Naive thymus-derived CD4-positive, alpha-beta T cell (primary cell): ENCODE measurements at regions not wholly inside any gene's neighbourhood (a gene's known extent, or its start where the extent isn't known, plus 50 kb on each side); places are given as distances from the start of the nearest gene placed in this dataset.
A peak's percentile ranks its signal among the peaks of the same experiment; 100 is the strongest.
"Not testable (repeated sequence)": the region's sequence is repeated elsewhere in the genome, so short reads cannot be mapped to it uniquely, and the experiment has no call there.

ENCODE experiments used
- ATAC-seq: fragments of 150-1000 bp; cut with Tn5 transposase; 2 replicates; pipeline ENCODE4 v1.10.0; 2021; ENCODE audit warnings: mild to moderate bottlenecking, moderate library complexity
- CTCF ChIA-PET: fragments of 350-600 bp; sonication (Branson Sonifier 250); formaldehyde crosslinking; loops from one replicate; lab custom pipeline; 2021; ENCODE audit warnings: antibody characterized with exemption; lab: Charles Lee
- POLR2A ChIA-PET: fragments of 350-600 bp; sonication (Branson Sonifier 250); formaldehyde crosslinking; loops from one replicate; lab custom pipeline; 2021; ENCODE audit warnings: antibody characterized with exemption, inconsistent platforms; lab: Charles Lee
- DNase-seq, 9 donors: peaks; one replicate each; pipeline versions ENCODE4 v3.0.0 to v3.0.0-alpha.2; 2020 to 2022; ENCODE audit warnings: mixed read lengths in 1 of 9
- H3K27ac ChIP-seq: one replicate; pipeline ENCODE4 v1.7.0; 2013; ENCODE audit warnings: mild to moderate bottlenecking, low read depth, low read length, moderate library complexity
- H3K27me3 ChIP-seq, 2 donors: one replicate each; pipeline ENCODE4 v1.7.0; 2013; ENCODE audit warnings: low read length in 2 of 2, mild to moderate bottlenecking in 2 of 2, moderate library complexity in 2 of 2; ENCODE audit not compliant: control insufficient read depth in 2 of 2, insufficient read depth in 2 of 2
- H3K36me3 ChIP-seq, 3 experiments: 1 replicate in 2 of 3; 2 replicates in 1 of 3; pipeline ENCODE4 v1.7.0; 2013; ENCODE audit warnings: low read length in 3 of 3, mild to moderate bottlenecking in 3 of 3, moderate library complexity in 1 of 3; ENCODE audit not compliant: insufficient read depth in 3 of 3, control insufficient read depth in 2 of 3
- H3K4me1 ChIP-seq, 2 donors: one replicate each; pipeline ENCODE4 v1.7.0; 2013; ENCODE audit warnings: low read length in 2 of 2, mild to moderate bottlenecking in 2 of 2, moderate library complexity in 1 of 2; ENCODE audit not compliant: control insufficient read depth in 2 of 2, insufficient read depth in 2 of 2
- H3K4me3 ChIP-seq: 2 replicates; pipeline ENCODE4 v1.7.0; 2013; ENCODE audit warnings: mild to moderate bottlenecking, low read length
- H3K9me3 ChIP-seq, 3 experiments: 1 replicate in 2 of 3; 2 replicates in 1 of 3; pipeline ENCODE4 v1.7.0; 2013; ENCODE audit warnings: low read length in 3 of 3; ENCODE audit not compliant: control insufficient read depth in 2 of 3
- H3K27ac Mint-ChIP-seq, 9 donors: one replicate each; pipeline ENCODE4 v1.8.0; 2020 to 2022; ENCODE audit warnings: mixed read lengths in 9 of 9, mild to moderate bottlenecking in 8 of 9, moderate library complexity in 5 of 9, inconsistent platforms in 2 of 9
- H3K27me3 Mint-ChIP-seq, 5 donors: one replicate each; pipeline ENCODE4 v1.8.0; 2021 to 2022; ENCODE audit warnings: mixed read lengths in 5 of 5, mild to moderate bottlenecking in 1 of 5
- H3K36me3 Mint-ChIP-seq, 5 donors: one replicate each; pipeline ENCODE4 v1.8.0; 2020 to 2022; ENCODE audit warnings: mixed read lengths in 5 of 5, mild to moderate bottlenecking in 3 of 5, inconsistent platforms in 1 of 5
- H3K4me1 Mint-ChIP-seq, 7 donors: one replicate each; pipeline ENCODE4 v1.8.0; 2020 to 2022; ENCODE audit warnings: mixed read lengths in 7 of 7, mild to moderate bottlenecking in 3 of 7, inconsistent platforms in 1 of 7
- H3K4me3 Mint-ChIP-seq, 10 donors: one replicate each; pipeline ENCODE4 v1.8.0; 2020 to 2022; ENCODE audit warnings: mild to moderate bottlenecking in 10 of 10, mixed read lengths in 10 of 10, moderate library complexity in 6 of 10, inconsistent platforms in 2 of 10
- H3K9me3 Mint-ChIP-seq, 11 donors: one replicate each; pipeline ENCODE4 v1.8.0; 2020 to 2022; ENCODE audit warnings: mixed read lengths in 11 of 11, mild to moderate bottlenecking in 4 of 11, inconsistent platforms in 1 of 11, moderate library complexity in 1 of 11
- intact Hi-C, 2 donors: fragments of 100-400 bp; cut with micrococcal nuclease; formaldehyde crosslinking; loops; one replicate each; pipeline ENCODE4 v1.15.1; 2023

DNA sequence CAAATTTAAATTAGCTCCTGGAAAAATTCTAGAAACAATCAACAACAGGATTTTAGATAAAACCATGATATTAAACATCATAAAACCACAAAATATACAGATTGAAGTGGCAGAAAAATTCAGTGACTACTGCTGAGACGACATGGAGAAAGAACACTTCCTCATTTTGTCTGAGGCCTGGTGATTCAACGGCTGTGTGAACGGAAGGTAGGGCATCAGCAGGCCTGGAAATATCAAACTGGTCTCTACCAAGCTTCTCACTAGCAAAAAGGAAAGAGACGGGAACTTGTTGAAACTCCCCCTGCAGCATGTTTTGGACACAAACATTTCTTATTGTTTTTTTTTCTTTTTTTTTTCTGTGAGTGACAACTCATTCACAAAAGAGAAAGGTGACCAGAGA, 58.0 kb upstream of the AHI1 start:
- H3K27ac Mint-ChIP-seq: no peak overlapping the region
- H3K36me3 Mint-ChIP-seq: peaks cover 0 to 43% (median 0%) of the 10 kb centered on the region in 5 donors
- H3K4me3 Mint-ChIP-seq: no peak overlapping the region
- peak; percentile 63 for ATAC-seq
- H3K4me1 ChIP-seq: no peaks in the 10 kb centered on the region
- H3K27ac ChIP-seq: no peak overlapping the region
- no peak overlapping the region for H3K4me3 ChIP-seq
- peaks cover 0 to 37% (median 0%) of the 10 kb centered on the region in 7 donors for H3K4me1 Mint-ChIP-seq
- ChIA-PET POLR2A (no interaction called here), CTCF (interaction anchor here (1.1 kb wide), 1 partner anchor 217 kb away, joined by 3 read pairs; no protein-coding TSS in a partner anchor)
- peaks cover 0 to 13% (median 0%) of the 10 kb centered on the region in 11 donors for H3K9me3 Mint-ChIP-seq
- H3K27me3 Mint-ChIP-seq: peaks cover 0 to 11% (median 0%) of the 10 kb centered on the region in 5 donors
- H3K27me3 ChIP-seq: no peaks in the 10 kb centered on the region
- H3K9me3 ChIP-seq: no peaks in the 10 kb centered on the region
- no peak for DNase-seq
- intact Hi-C loops: no loop called here
- H3K36me3 ChIP-seq: no peaks in the 10 kb centered on the region

DNA sequence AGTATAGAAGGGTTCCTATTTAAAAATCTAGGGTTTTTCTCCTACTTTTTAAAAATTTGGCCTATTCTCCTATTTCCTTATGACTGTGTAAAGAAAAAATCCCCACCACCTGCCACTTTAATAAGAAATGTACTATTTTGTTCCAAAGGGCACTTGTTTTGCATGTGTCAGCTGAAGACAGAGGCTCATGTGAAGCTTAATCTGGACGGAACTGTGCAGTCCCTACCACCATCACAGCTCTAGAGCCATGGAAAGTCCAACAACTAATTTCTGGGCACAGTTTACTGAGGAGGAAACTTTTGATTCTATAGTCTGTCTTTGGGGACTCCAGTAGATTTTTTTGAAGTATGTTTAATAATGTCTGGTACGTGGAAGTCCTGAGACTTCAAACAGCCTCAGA, 60.0 kb upstream of the AHI1 start:
- Mint-ChIP-seq H3K9me3 (peaks cover 0 to 25% (median 0%) of the 10 kb centered on the region in 11 donors), H3K27me3 (peaks cover 0 to 6% (median 0%) of the 10 kb centered on the region in 5 donors), H3K4me3 (no peak overlapping the region), H3K4me1 (peaks cover 0 to 55% (median 0%) of the 10 kb centered on the region in 7 donors), H3K27ac (no peak overlapping the region), H3K36me3 (peaks cover 0 to 57% (median 0%) of the 10 kb centered on the region in 5 donors)
- CTCF ChIA-PET: no interaction called here
- no peak overlapping the region for H3K27ac ChIP-seq
- intact Hi-C loops: loop anchor here in 1 of 2 donors (2.0 kb wide), 1 partner anchor 19 kb away; no protein-coding TSS in a partner anchor
- POLR2A ChIA-PET: interaction anchor here (0.6 kb wide), 1 partner anchor 12 kb away, joined by 3 read pairs; no protein-coding TSS in a partner anchor
- H3K9me3 ChIP-seq: no peaks in the 10 kb centered on the region
- no peaks in the 10 kb centered on the region for H3K27me3 ChIP-seq
- no peaks in the 10 kb centered on the region for H3K36me3 ChIP-seq
- ATAC-seq: no peak
- no peak for DNase-seq
- H3K4me3 ChIP-seq: no peak overlapping the region
- H3K4me1 ChIP-seq: no peaks in the 10 kb centered on the region

DNA sequence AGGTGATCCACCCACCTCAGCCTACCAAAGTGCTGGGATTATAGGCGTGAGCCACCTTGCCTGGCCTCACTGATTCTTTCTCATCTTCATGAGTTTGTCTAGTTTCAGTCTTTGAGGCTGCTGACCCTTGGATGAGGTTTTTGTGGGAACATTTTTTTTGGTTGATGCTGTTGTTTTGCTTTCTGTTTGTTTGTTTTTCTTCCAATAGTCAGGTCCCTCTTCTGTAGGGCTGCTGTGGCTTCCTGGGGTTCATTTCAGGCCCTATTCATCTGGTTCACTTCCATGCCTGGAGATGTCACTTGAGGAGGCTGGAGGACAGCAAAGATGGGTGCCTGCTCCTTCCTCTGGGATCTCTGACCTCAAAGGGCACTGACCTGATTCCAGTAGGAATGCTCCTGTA, 68.1 kb upstream of the AHI1 start:
- H3K27ac ChIP-seq, POLR2A ChIA-PET, CTCF ChIA-PET, DNase-seq, H3K9me3 ChIP-seq, H3K27me3 Mint-ChIP-seq, H3K36me3 ChIP-seq, ATAC-seq, H3K4me3 ChIP-seq, H3K4me1 ChIP-seq, H3K27me3 ChIP-seq: not testable (repeated sequence)
- Mint-ChIP-seq H3K4me3 (peak overlapping the region in 1 of 10 donors; percentile 61), H3K27ac (peak overlapping the region in 1 of 9 donors; percentile 89), H3K4me1 (peaks cover 0 to 90% (median 7%) of the 10 kb centered on the region in 7 donors), H3K9me3 (peaks cover 0 to 32% (median 0%) of the 10 kb centered on the region in 11 donors), H3K36me3 (peaks cover 0 to 58% (median 0%) of the 10 kb centered on the region in 5 donors)
- intact Hi-C loops: loop anchor here in 1 of 2 donors (1.0 to 5.0 kb wide), 3 partner anchors 21 to 722 kb away; partner anchors contain the start of genes AHI1 and BCLAF1

DNA sequence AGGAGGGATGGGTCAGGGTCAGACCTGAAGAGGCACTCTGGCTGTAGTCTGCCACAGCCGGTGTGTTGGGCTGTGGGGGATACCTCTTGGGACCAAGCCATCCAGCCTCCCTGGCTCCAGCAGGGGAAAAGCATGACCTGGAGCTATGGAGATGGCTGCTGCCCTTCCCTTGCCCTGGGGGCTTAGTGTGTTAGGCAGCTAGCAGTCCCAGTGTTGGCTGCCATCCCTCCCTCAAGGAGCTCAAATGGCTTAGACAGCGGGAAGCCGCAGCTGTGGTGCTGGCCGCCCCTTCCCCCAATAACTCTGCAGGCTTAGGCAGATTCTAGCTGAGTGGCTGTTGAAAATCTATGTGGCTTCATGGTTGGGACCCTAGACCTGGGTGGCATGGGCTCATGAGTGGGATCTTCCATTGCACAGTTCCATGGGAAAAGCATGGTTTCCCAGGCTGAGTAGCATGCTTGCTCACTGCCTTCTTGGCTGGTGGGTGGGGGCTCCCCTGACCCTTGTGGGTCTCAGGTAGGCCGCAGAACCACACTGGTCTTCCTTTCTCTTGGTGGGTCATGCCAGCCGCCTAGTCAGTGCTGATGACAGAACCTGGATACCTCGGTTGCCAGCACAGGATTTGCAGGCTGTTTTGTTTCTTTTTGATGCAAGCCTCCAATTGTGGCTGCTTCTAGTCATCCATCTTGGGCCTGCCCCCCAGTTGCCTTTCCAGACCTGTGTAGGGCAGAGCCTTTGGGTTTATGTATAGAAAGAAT, 69.0 kb upstream of the AHI1 start:
- ChIA-PET POLR2A (no interaction called here), CTCF (no interaction called here)
- Mint-ChIP-seq H3K27me3 (no peaks in the 10 kb centered on the region), H3K9me3 (peaks cover 0 to 34% (median 0%) of the 10 kb centered on the region in 11 donors), H3K4me1 (peaks cover 0 to 89% (median 7%) of the 10 kb centered on the region in 7 donors), H3K4me3 (peak overlapping the region in 1 of 10 donors; percentile 8), H3K27ac (peak overlapping the region in 2 of 9 donors; percentile 10 to 90), H3K36me3 (peaks cover 0 to 56% (median 0%) of the 10 kb centered on the region in 5 donors)
- DNase-seq: no peak
- Histone ChIP-seq H3K36me3 (no peaks in the 10 kb centered on the region), H3K27me3 (no peaks in the 10 kb centered on the region), H3K4me1 (peaks cover 0 to 9% of the 10 kb centered on the region in 2 donors), H3K9me3 (no peaks in the 10 kb centered on the region), H3K4me3 (no peak overlapping the region), H3K27ac (no peak overlapping the region)
- ATAC-seq: no peak
- intact Hi-C loops: loop anchor here in 1 of 2 donors (5.0 kb wide), 2 partner anchors 69 to 721 kb away; partner anchors contain the start of genes AHI1 and BCLAF1

DNA sequence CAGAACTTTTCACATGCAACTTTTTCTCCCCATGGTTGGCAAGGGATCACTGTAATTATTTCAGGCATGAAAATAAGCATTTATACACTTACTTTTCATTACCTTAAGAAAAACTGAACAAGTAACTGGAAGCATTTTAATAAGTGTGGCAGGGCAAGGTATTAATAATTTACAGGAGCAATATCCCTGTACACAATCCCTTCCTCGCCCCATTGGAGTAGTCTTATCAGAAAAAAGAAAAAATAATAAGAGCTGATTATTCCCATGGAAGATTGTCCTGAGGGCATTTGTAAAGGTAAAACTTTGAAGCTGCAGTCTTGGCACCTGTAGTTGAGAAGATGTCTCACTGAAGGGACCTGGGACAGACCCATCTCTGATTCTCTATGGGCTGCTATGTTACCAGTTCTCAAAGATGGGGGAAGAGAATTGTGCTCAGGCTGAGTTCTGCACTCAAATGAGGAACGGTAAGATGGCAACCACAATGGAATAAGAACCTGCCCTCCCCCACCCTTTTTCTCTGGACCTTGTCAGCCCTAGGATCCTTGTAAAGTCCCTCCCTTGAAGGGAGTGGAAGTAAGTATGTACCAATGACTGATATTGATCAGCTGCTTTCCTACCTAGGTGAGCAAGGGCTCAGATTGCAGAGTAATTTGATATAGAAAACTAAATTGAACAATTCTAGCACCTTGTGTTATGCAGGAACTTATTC, 70.0 kb upstream of the AHI1 start:
- ChIA-PET POLR2A (no interaction called here), CTCF (interaction anchor here (0.6 to 0.7 kb wide), 2 partner anchors 232 to 673 kb away, joined by 3 to 9 read pairs; no protein-coding TSS in a partner anchor)
- peak overlapping the region in 2 of 9 donors; percentile 18 to 90 for H3K27ac Mint-ChIP-seq
- H3K4me1 Mint-ChIP-seq: peaks cover 0 to 83% (median 7%) of the 10 kb centered on the region in 7 donors
- no peaks in the 10 kb centered on the region for H3K9me3 ChIP-seq
- H3K4me3 Mint-ChIP-seq: peak overlapping the region in 2 of 10 donors; percentile 34 to 57
- H3K4me3 ChIP-seq: no peak overlapping the region
- H3K36me3 Mint-ChIP-seq: peaks cover 0 to 54% (median 0%) of the 10 kb centered on the region in 5 donors
- no peak for DNase-seq
- H3K27ac ChIP-seq: no peak overlapping the region
- H3K9me3 Mint-ChIP-seq: peaks cover 0 to 33% (median 0%) of the 10 kb centered on the region in 11 donors
- peaks cover 0 to 9% of the 10 kb centered on the region in 2 donors for H3K4me1 ChIP-seq
- intact Hi-C loops: loop anchor here in 1 of 2 donors (1.0 to 5.0 kb wide), 5 partner anchors 20 to 720 kb away; partner anchors contain the start of genes AHI1 and BCLAF1
- no peaks in the 10 kb centered on the region for H3K36me3 ChIP-seq
- H3K27me3 ChIP-seq: no peaks in the 10 kb centered on the region
- H3K27me3 Mint-ChIP-seq: no peaks in the 10 kb centered on the region
- ATAC-seq: no peak

DNA sequence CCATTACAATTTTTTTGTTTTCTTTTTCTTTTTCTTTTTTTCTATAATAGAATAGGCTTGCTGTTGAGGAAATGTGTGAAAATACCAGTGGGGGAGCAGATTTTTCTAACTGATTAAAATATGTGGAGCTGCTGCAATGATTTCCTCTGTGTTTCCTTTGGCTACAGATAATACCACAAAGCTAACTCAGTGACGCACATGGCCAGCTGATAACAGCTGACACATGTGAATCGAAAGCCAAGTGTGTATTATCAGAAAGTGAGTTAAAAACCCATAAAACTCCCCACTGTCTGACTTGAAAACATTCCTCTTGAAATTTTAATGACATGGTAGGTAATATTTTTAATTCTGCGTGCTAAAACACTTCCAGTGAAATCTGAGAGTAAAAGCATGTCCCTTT, 70.8 kb upstream of the AHI1 start:
- ATAC-seq (peak; percentile 85), DNase-seq (peak in 8 of 9 donors; percentile 27 to 63 (median 44))
- Histone ChIP-seq H3K27me3 (no peaks in the 10 kb centered on the region), H3K4me1 (peaks cover 0 to 9% of the 10 kb centered on the region in 2 donors), H3K4me3 (no peak overlapping the region), H3K27ac (no peak overlapping the region), H3K36me3 (no peaks in the 10 kb centered on the region), H3K9me3 (no peaks in the 10 kb centered on the region)
- H3K9me3 Mint-ChIP-seq: peaks cover 0 to 26% (median 0%) of the 10 kb centered on the region in 11 donors
- peak overlapping the region in 3 of 9 donors; percentile 16 to 90 (median 17) for H3K27ac Mint-ChIP-seq
- ChIA-PET CTCF (interaction anchor here (0.6 kb wide), 1 partner anchor 61 kb away, joined by 3 read pairs; no protein-coding TSS in a partner anchor), POLR2A (no interaction called here)
- H3K27me3 Mint-ChIP-seq: no peaks in the 10 kb centered on the region
- peaks cover 0 to 77% (median 7%) of the 10 kb centered on the region in 7 donors for H3K4me1 Mint-ChIP-seq
- H3K4me3 Mint-ChIP-seq: peak overlapping the region in 3 of 10 donors; percentile 5 to 57 (median 13)
- intact Hi-C loops: loop anchor here in 1 of 2 donors (1.0 to 5.0 kb wide), 5 partner anchors 19 to 719 kb away; partner anchors contain the start of genes AHI1 and BCLAF1
- peaks cover 0 to 47% (median 0%) of the 10 kb centered on the region in 5 donors for H3K36me3 Mint-ChIP-seq
